NT2/D1 (cell line): ENCODE measurements at regions not wholly inside any gene's neighbourhood (a gene's known extent, or its start where the extent isn't known, plus 50 kb on each side); places are given as distances from the start of the nearest gene placed in this dataset.

Source experiments
- DNase-seq: peaks from one replicate; pipeline ENCODE4 v3.0.0-alpha.2; 2011; ENCODE audit warnings: low read depth, low spot score
- H3K27me3 ChIP-seq: 2 replicates; pipeline ENCODE4 v1.6.0; 2011; ENCODE audit warnings: mild to moderate bottlenecking; ENCODE audit not compliant: insufficient read length, insufficient read depth
- H3K36me3 ChIP-seq: 2 replicates; pipeline ENCODE4 v1.6.1; 2011; ENCODE audit warnings: mild to moderate bottlenecking, low read length, mixed read lengths; ENCODE audit not compliant: insufficient read depth, insufficient read length
- H3K4me1 ChIP-seq: 2 replicates; pipeline ENCODE4 v1.5.1; 2011; ENCODE audit not compliant: insufficient read depth, insufficient read length
- H3K4me3 ChIP-seq: 2 replicates; pipeline ENCODE4 v1.5.1; 2011; ENCODE audit warnings: low read depth; ENCODE audit not compliant: insufficient read length
- H3K9ac ChIP-seq: 2 replicates; pipeline ENCODE4 v1.6.0; 2011; ENCODE audit warnings: low read depth; ENCODE audit not compliant: insufficient read length
- H3K9me3 ChIP-seq: 2 replicates; pipeline ENCODE4 v1.5.1; 2011; ENCODE audit warnings: mild to moderate bottlenecking, low read length; ENCODE audit not compliant: insufficient read depth
- SUZ12 ChIP-seq: IDR thresholded peaks from 2 replicates; pipeline ENCODE4 v1.6.1; 2011; ENCODE audit not compliant: insufficient read length, insufficient read depth; ENCODE audit errors: extremely low read depth
- YY1 ChIP-seq: IDR thresholded peaks from 2 replicates; pipeline ENCODE4 v1.6.1; 2011; ENCODE audit not compliant: insufficient read length, insufficient read depth
- ZNF274 ChIP-seq: IDR thresholded peaks from 2 replicates; pipeline ENCODE4 v1.6.1; 2011; ENCODE audit warnings: mild to moderate bottlenecking, low read depth, low read length

- DNase-seq: no peak
- H3K9me3 ChIP-seq: no peaks in the 10 kb centered on the region
- TF ChIP-seq ZNF274: no peak
- no peak for TF ChIP-seq SUZ12
- no peak for TF ChIP-seq YY1
These were observed 434.7 kb upstream of the SETBP1 start for GRCh38 chr18:44246001-44246400.

GRCh38 chr18:44258086-44258485 lies 422.6 kb upstream of the SETBP1 start:
- TF ChIP-seq ZNF274 (no peak), SUZ12 (no peak), YY1 (no peak)
- H3K36me3 ChIP-seq: no peaks in the 10 kb centered on the region
- H3K9ac ChIP-seq: no peak overlapping the region
- no peak overlapping the region for H3K4me3 ChIP-seq
- no peak for DNase-seq
- H3K9me3 ChIP-seq: peaks cover 11% of the 10 kb centered on the region
- H3K27me3 ChIP-seq: no peaks in the 10 kb centered on the region
- H3K4me1 ChIP-seq: no peaks in the 10 kb centered on the region

More at GRCh38 chr18:44246001-44246400, 434.7 kb upstream of the SETBP1 start:
- no peaks in the 10 kb centered on the region for H3K4me1 ChIP-seq
- H3K36me3 ChIP-seq: no peaks in the 10 kb centered on the region
- no peaks in the 10 kb centered on the region for H3K27me3 ChIP-seq
- H3K4me3 ChIP-seq: no peak overlapping the region
- no peak overlapping the region for H3K9ac ChIP-seq

- H3K4me1 ChIP-seq: no peaks in the 10 kb centered on the region
- peaks cover 15% of the 10 kb centered on the region for H3K9me3 ChIP-seq
- H3K36me3 ChIP-seq: no peaks in the 10 kb centered on the region
- TF ChIP-seq ZNF274 (no peak), YY1 (no peak), SUZ12 (no peak)
- H3K4me3 ChIP-seq: no peak overlapping the region
- no peak overlapping the region for H3K9ac ChIP-seq
- no peak for DNase-seq
- H3K27me3 ChIP-seq: no peaks in the 10 kb centered on the region
These were observed 422.1 kb upstream of the SETBP1 start for GRCh38 chr18:44258576-44258975.

- Histone ChIP-seq H3K9ac (no peak overlapping the region), H3K27me3 (no peaks in the 10 kb centered on the region), H3K4me3 (no peak overlapping the region), H3K4me1 (no peaks in the 10 kb centered on the region), H3K36me3 (no peaks in the 10 kb centered on the region), H3K9me3 (peaks cover 15% of the 10 kb centered on the region)
- DNase-seq: no peak
- no peak for TF ChIP-seq ZNF274
- no peak for TF ChIP-seq SUZ12
- no peak for TF ChIP-seq YY1
These were observed 421.1 kb upstream of the SETBP1 start for GRCh38 chr18:44259610-44260009.

GRCh38 chr18:44265437-44265836 lies 415.3 kb upstream of the SETBP1 start:
- Histone ChIP-seq H3K4me3 (no peak overlapping the region), H3K9me3 (peaks cover 15% of the 10 kb centered on the region), H3K9ac (no peak overlapping the region), H3K36me3 (no peaks in the 10 kb centered on the region), H3K27me3 (no peaks in the 10 kb centered on the region), H3K4me1 (no peaks in the 10 kb centered on the region)
- no peak for DNase-seq
- no peak for TF ChIP-seq ZNF274
- TF ChIP-seq YY1: no peak
- no peak for TF ChIP-seq SUZ12

GRCh38 chr18:44273298-44273697 lies 407.4 kb upstream of the SETBP1 start:
- Histone ChIP-seq H3K9me3 (no peaks in the 10 kb centered on the region), H3K4me3 (no peak overlapping the region), H3K4me1 (no peaks in the 10 kb centered on the region), H3K27me3 (no peaks in the 10 kb centered on the region), H3K9ac (no peak overlapping the region), H3K36me3 (no peaks in the 10 kb centered on the region)
- TF ChIP-seq SUZ12 (no peak), ZNF274 (no peak), YY1 (no peak)
- DNase-seq: no peak

GRCh38 chr18:44280479-44280878 lies 400.2 kb upstream of the SETBP1 start:
- Histone ChIP-seq H3K4me3 (no peak overlapping the region), H3K36me3 (no peaks in the 10 kb centered on the region), H3K9me3 (no peaks in the 10 kb centered on the region), H3K9ac (no peak overlapping the region), H3K27me3 (no peaks in the 10 kb centered on the region), H3K4me1 (no peaks in the 10 kb centered on the region)
- DNase-seq: no peak
- TF ChIP-seq ZNF274 (no peak), YY1 (no peak), SUZ12 (no peak)

- H3K9me3 ChIP-seq: no peaks in the 10 kb centered on the region
- no peak for DNase-seq
- TF ChIP-seq SUZ12: no peak
- TF ChIP-seq ZNF274: no peak
- no peak for TF ChIP-seq YY1
- H3K4me3 ChIP-seq: no peak overlapping the region
- no peaks in the 10 kb centered on the region for H3K4me1 ChIP-seq
- H3K27me3 ChIP-seq: no peaks in the 10 kb centered on the region
- no peaks in the 10 kb centered on the region for H3K36me3 ChIP-seq
- H3K9ac ChIP-seq: no peak overlapping the region
These were observed 394.6 kb upstream of the SETBP1 start for GRCh38 chr18:44286049-44286448.
